ENCODE measurements at regions not wholly inside any gene's neighbourhood (a gene's known extent, or its start where the extent isn't known, plus 50 kb on each side); places are given as distances from the start of the nearest gene placed in this dataset.

- H3K4me3 ChIP-seq = no peak overlapping the region
- TF ChIP-seq CTCF (IDR thresholded peaks at IDR 0.05) (no peak), POLR2A (IDR thresholded peaks at IDR 0.05) (no peak), POLR2AphosphoS5 (IDR thresholded peaks at IDR 0.05; ENCODE audit: insufficient read depth in 1 of 2, low read depth in 1 of 2) (no peak)
- intact Hi-C loops (cut with DNase I) = no loop called here
- H3K27me3 ChIP-seq = no peaks in the 10 kb centered on the region
- H3K36me3 ChIP-seq = no peaks in the 10 kb centered on the region
- H3K4me1 ChIP-seq = no peaks in the 10 kb centered on the region
- H3K27ac ChIP-seq = no peak overlapping the region
- no peaks in the 10 kb centered on the region for H3K9me3 ChIP-seq
- no peak for DNase-seq (ENCODE audit: extremely low spot score in 2 of 2)
Observed at GRCh38 chr2:104405623-104406022, 448.3 kb upstream of the POU3F3 start.

GRCh38 chr2:104406261-104406726 lies 447.6 kb upstream of the POU3F3 start:
- no peak for DNase-seq (ENCODE audit: extremely low spot score in 2 of 2)
- Histone ChIP-seq H3K27me3 (no peaks in the 10 kb centered on the region), H3K4me3 (no peak overlapping the region), H3K36me3 (no peaks in the 10 kb centered on the region), H3K27ac (no peak overlapping the region), H3K4me1 (no peaks in the 10 kb centered on the region), H3K9me3 (no peaks in the 10 kb centered on the region)
- TF ChIP-seq POLR2AphosphoS5 (IDR thresholded peaks at IDR 0.05; ENCODE audit: insufficient read depth in 1 of 2, low read depth in 1 of 2) = no peak
- TF ChIP-seq POLR2A (IDR thresholded peaks at IDR 0.05) = no peak
- TF ChIP-seq CTCF (IDR thresholded peaks at IDR 0.05) = no peak
- intact Hi-C loops (cut with DNase I) = no loop called here

GRCh38 chr2:104407641-104408040 lies 446.3 kb upstream of the POU3F3 start:
- intact Hi-C loops (cut with DNase I) = no loop called here
- TF ChIP-seq POLR2AphosphoS5 (IDR thresholded peaks at IDR 0.05; ENCODE audit: insufficient read depth in 1 of 2, low read depth in 1 of 2) (no peak), POLR2A (IDR thresholded peaks at IDR 0.05) (no peak)
- no peaks in the 10 kb centered on the region for H3K36me3 ChIP-seq

GRCh38 chr2:104408266-104408665 lies 445.6 kb upstream of the POU3F3 start:
- TF ChIP-seq POLR2AphosphoS5 (IDR thresholded peaks at IDR 0.05; ENCODE audit: insufficient read depth in 1 of 2, low read depth in 1 of 2) = no peak
- TF ChIP-seq CTCF (IDR thresholded peaks at IDR 0.05) = no peak
- TF ChIP-seq POLR2A (IDR thresholded peaks at IDR 0.05) = no peak

More at GRCh38 chr2:104407641-104408040, 446.3 kb upstream of the POU3F3 start:
- Histone ChIP-seq H3K4me3 (no peak overlapping the region), H3K27ac (no peak overlapping the region), H3K4me1 (no peaks in the 10 kb centered on the region), H3K27me3 (no peaks in the 10 kb centered on the region), H3K9me3 (no peaks in the 10 kb centered on the region)
- no peak for DNase-seq (ENCODE audit: extremely low spot score in 2 of 2)

GRCh38 chr2:104410136-104410535 lies 443.8 kb upstream of the POU3F3 start:
- Histone ChIP-seq H3K36me3 (no peaks in the 10 kb centered on the region), H3K9me3 (no peaks in the 10 kb centered on the region), H3K4me1 (no peaks in the 10 kb centered on the region), H3K4me3 (no peak overlapping the region), H3K27ac (no peak overlapping the region), H3K27me3 (no peaks in the 10 kb centered on the region)
- intact Hi-C loops (cut with DNase I) = no loop called here
- TF ChIP-seq POLR2A (IDR thresholded peaks at IDR 0.05) (no peak), POLR2AphosphoS5 (IDR thresholded peaks at IDR 0.05; ENCODE audit: insufficient read depth in 1 of 2, low read depth in 1 of 2) (no peak), CTCF (IDR thresholded peaks at IDR 0.05) (no peak)
- no peak for DNase-seq (ENCODE audit: extremely low spot score in 2 of 2)

More at GRCh38 chr2:104408266-104408665, 445.6 kb upstream of the POU3F3 start:
- Histone ChIP-seq H3K27me3 (no peaks in the 10 kb centered on the region), H3K9me3 (no peaks in the 10 kb centered on the region), H3K4me3 (no peak overlapping the region), H3K27ac (no peak overlapping the region), H3K4me1 (no peaks in the 10 kb centered on the region), H3K36me3 (no peaks in the 10 kb centered on the region)
- intact Hi-C loops (cut with DNase I) = no loop called here
- DNase-seq (ENCODE audit: extremely low spot score in 2 of 2) = no peak
